SJCRH30 (cell line): ENCODE measurements at regions not wholly inside any gene's neighbourhood (a gene's known extent, or its start where the extent isn't known, plus 50 kb on each side); places are given as distances from the start of the nearest gene placed in this dataset.

ENCODE experiments used
- DNase-seq, 2 experiments: peaks; one replicate each; pipeline ENCODE4 v3.0.0-alpha.2; 2015 to 2020
- H3K27ac ChIP-seq: fragments of 250-450 bp; sonication (Bioruptor Pico); 2 replicates; pipeline ENCODE4 v1.5.1; 2020; ENCODE audit warnings: mild to moderate bottlenecking, moderate library complexity
- H3K27me3 ChIP-seq: fragments of 250-450 bp; sonication (Bioruptor Pico); 2 replicates; pipeline ENCODE4 v1.5.1; 2020; ENCODE audit warnings: mild to moderate bottlenecking, moderate library complexity
- H3K36me3 ChIP-seq: fragments of 250-450 bp; sonication (Bioruptor Pico); 2 replicates; pipeline ENCODE4 v1.5.1; 2020; ENCODE audit warnings: mild to moderate bottlenecking, moderate library complexity
- H3K4me1 ChIP-seq: fragments of 250-450 bp; sonication (Bioruptor Pico); 2 replicates; pipeline ENCODE4 v1.5.1; 2020; ENCODE audit warnings: mild to moderate bottlenecking, moderate library complexity
- H3K4me3 ChIP-seq: fragments of 250-450 bp; sonication (Bioruptor Pico); 2 replicates; pipeline ENCODE4 v1.5.1; 2020; ENCODE audit warnings: mild to moderate bottlenecking, moderate library complexity
- H3K9me3 ChIP-seq: fragments of 250-450 bp; sonication (Bioruptor Pico); replicated peaks from 2 replicates; pipeline ENCODE4 v1.5.1; 2020; ENCODE audit warnings: mild to moderate bottlenecking, moderate library complexity

GRCh38 chr15:77712438-77712837 is 79.7 kb upstream of the LINGO1 start:
- H3K27ac ChIP-seq: no peak overlapping the region
- H3K4me1 ChIP-seq: no peaks in the 10 kb centered on the region
- no peaks in the 10 kb centered on the region for H3K9me3 ChIP-seq
- no peak overlapping the region for H3K4me3 ChIP-seq
- no peaks in the 10 kb centered on the region for H3K36me3 ChIP-seq
- DNase-seq: no peak
- H3K27me3 ChIP-seq: peaks cover 5% of the 10 kb centered on the region; the same call in 1 of the 2 replicates

- Histone ChIP-seq H3K36me3 (no peaks in the 10 kb centered on the region), H3K9me3 (no peaks in the 10 kb centered on the region)
- no peak for DNase-seq
Observed at GRCh38 chr15:77710637-77711036, 77.9 kb upstream of the LINGO1 start.

GRCh38 chr15:77710206-77710605 is 77.5 kb upstream of the LINGO1 start:
- H3K27me3 ChIP-seq: no peaks in the 10 kb centered on the region
- H3K36me3 ChIP-seq: no peaks in the 10 kb centered on the region
- no peaks in the 10 kb centered on the region for H3K9me3 ChIP-seq
- no peaks in the 10 kb centered on the region for H3K4me1 ChIP-seq
- H3K4me3 ChIP-seq: no peak overlapping the region
- DNase-seq: no peak
- no peak overlapping the region for H3K27ac ChIP-seq

More at GRCh38 chr15:77710637-77711036, 77.9 kb upstream of the LINGO1 start:
- Histone ChIP-seq H3K4me1 (no peaks in the 10 kb centered on the region), H3K27ac (no peak overlapping the region), H3K4me3 (no peak overlapping the region), H3K27me3 (peaks cover 4% of the 10 kb centered on the region; the same call in 1 of the 2 replicates)

GRCh38 chr15:77709135-77709886 is 76.6 kb upstream of the LINGO1 start:
- Histone ChIP-seq H3K27me3 (no peaks in the 10 kb centered on the region), H3K4me3 (no peak overlapping the region), H3K9me3 (no peaks in the 10 kb centered on the region), H3K27ac (no peak overlapping the region), H3K36me3 (no peaks in the 10 kb centered on the region), H3K4me1 (no peaks in the 10 kb centered on the region)
- no peak for DNase-seq

- Histone ChIP-seq H3K4me3 (no peak overlapping the region), H3K9me3 (no peaks in the 10 kb centered on the region), H3K4me1 (no peaks in the 10 kb centered on the region), H3K27me3 (no peaks in the 10 kb centered on the region), H3K36me3 (no peaks in the 10 kb centered on the region), H3K27ac (no peak overlapping the region)
- no peak for DNase-seq
Observed at GRCh38 chr15:77706482-77707244, 74.0 kb upstream of the LINGO1 start.

GRCh38 chr15:77702211-77702957 is 69.7 kb upstream of the LINGO1 start:
- peak; percentile 43 to 62 for DNase-seq
- Histone ChIP-seq H3K27me3 (no peaks in the 10 kb centered on the region), H3K4me1 (no peaks in the 10 kb centered on the region), H3K36me3 (no peaks in the 10 kb centered on the region), H3K27ac (no peak overlapping the region), H3K4me3 (no peak overlapping the region), H3K9me3 (no peaks in the 10 kb centered on the region)

- Histone ChIP-seq H3K27me3 (peaks cover 12% of the 10 kb centered on the region; the same call in 1 of the 2 replicates), H3K27ac (no peak overlapping the region), H3K36me3 (no peaks in the 10 kb centered on the region), H3K4me3 (no peak overlapping the region), H3K9me3 (no peaks in the 10 kb centered on the region), H3K4me1 (no peaks in the 10 kb centered on the region)
- no peak for DNase-seq
Observed at GRCh38 chr15:77698481-77698880, 65.8 kb upstream of the LINGO1 start.

- Histone ChIP-seq H3K4me3 (no peak overlapping the region), H3K27me3 (peaks cover 16% of the 10 kb centered on the region; the same call in 1 of the 2 replicates), H3K4me1 (no peaks in the 10 kb centered on the region), H3K36me3 (no peaks in the 10 kb centered on the region), H3K9me3 (no peaks in the 10 kb centered on the region), H3K27ac (no peak overlapping the region)
- DNase-seq: no peak
Observed at GRCh38 chr15:77697893-77698292, 65.2 kb upstream of the LINGO1 start.

- Histone ChIP-seq H3K4me3 (no peak overlapping the region), H3K27me3 (peaks cover 16% of the 10 kb centered on the region; the same call in 1 of the 2 replicates), H3K4me1 (no peaks in the 10 kb centered on the region), H3K36me3 (no peaks in the 10 kb centered on the region), H3K9me3 (no peaks in the 10 kb centered on the region), H3K27ac (no peak overlapping the region)
- DNase-seq: no peak
Observed at GRCh38 chr15:77696871-77697270, 64.2 kb upstream of the LINGO1 start.

- H3K4me1 ChIP-seq: no peaks in the 10 kb centered on the region
- no peak overlapping the region for H3K27ac ChIP-seq
- peak in 1 of 2 experiments; percentile 16 for DNase-seq
- no peaks in the 10 kb centered on the region for H3K9me3 ChIP-seq
- no peaks in the 10 kb centered on the region for H3K36me3 ChIP-seq
- no peak overlapping the region for H3K4me3 ChIP-seq
- peaks cover 16% of the 10 kb centered on the region; the same call in 1 of the 2 replicates for H3K27me3 ChIP-seq
Observed at GRCh38 chr15:77695961-77696582, 63.4 kb upstream of the LINGO1 start.

- Histone ChIP-seq H3K27me3 (peaks cover 16% of the 10 kb centered on the region; the same call in 1 of the 2 replicates), H3K4me1 (no peaks in the 10 kb centered on the region), H3K36me3 (no peaks in the 10 kb centered on the region), H3K9me3 (no peaks in the 10 kb centered on the region), H3K27ac (no peak overlapping the region), H3K4me3 (no peak overlapping the region)
- no peak for DNase-seq
Observed at GRCh38 chr15:77695548-77695947, 62.8 kb upstream of the LINGO1 start.

GRCh38 chr15:77693576-77693975 is 60.9 kb upstream of the LINGO1 start:
- Histone ChIP-seq H3K36me3 (no peaks in the 10 kb centered on the region), H3K27ac (no peak overlapping the region), H3K4me3 (no peak overlapping the region), H3K27me3 (peaks cover 16% of the 10 kb centered on the region; the same call in 1 of the 2 replicates), H3K9me3 (no peaks in the 10 kb centered on the region), H3K4me1 (no peaks in the 10 kb centered on the region)
- no peak for DNase-seq

- Histone ChIP-seq H3K27me3 (peaks cover 16% of the 10 kb centered on the region; the same call in 1 of the 2 replicates), H3K4me3 (no peak overlapping the region), H3K4me1 (no peaks in the 10 kb centered on the region), H3K27ac (no peak overlapping the region), H3K36me3 (no peaks in the 10 kb centered on the region), H3K9me3 (no peaks in the 10 kb centered on the region)
- DNase-seq: no peak
Observed at GRCh38 chr15:77692614-77693013, 59.9 kb upstream of the LINGO1 start.

- no peak for DNase-seq
- Histone ChIP-seq H3K27me3 (peaks cover 13% of the 10 kb centered on the region; the same call in 1 of the 2 replicates), H3K27ac (no peak overlapping the region), H3K36me3 (no peaks in the 10 kb centered on the region), H3K4me3 (no peak overlapping the region), H3K4me1 (no peaks in the 10 kb centered on the region), H3K9me3 (no peaks in the 10 kb centered on the region)
Observed at GRCh38 chr15:77691607-77692006, 58.9 kb upstream of the LINGO1 start.
